Stimulated activated naive B cell treated with anti-CD40 and anti-IgM and Interleukin-4, amounts not matched to agents 10 μg/mL and 1 μg/mL and 100 μg/mL, for 72 hours (primary cell): ENCODE measurements at regions not wholly inside any gene's neighbourhood (a gene's known extent, or its start where the extent isn't known, plus 50 kb on each side); places are given as distances from the start of the nearest gene placed in this dataset.
"Not testable (repeated sequence)": the region's sequence is repeated elsewhere in the genome, so short reads cannot be mapped to it uniquely, and the experiment has no call there.

ENCODE experiments used
- ATAC-seq, 2 donors: fragments of 150-1000 bp; cut with Tn5 transposase; replicated peaks; 2 replicates each; pipeline ENCODE4 v1.10.0; 2021; ENCODE audit warnings: moderate library complexity in 1 of 2
- DNase-seq: peaks from one replicate; pipeline ENCODE4 v3.0.0; 2021
- H3K27ac Mint-ChIP-seq: one replicate; pipeline ENCODE4 v1.8.0; 2022; ENCODE audit warnings: mild to moderate bottlenecking, mixed read lengths
- H3K27me3 Mint-ChIP-seq, 2 donors: one replicate each; pipeline ENCODE4 v1.8.0; 2022; ENCODE audit warnings: mixed read lengths in 2 of 2
- H3K36me3 Mint-ChIP-seq, 2 donors: one replicate each; pipeline ENCODE4 v1.8.0; 2022; ENCODE audit warnings: mixed read lengths in 2 of 2, mild to moderate bottlenecking in 1 of 2
- H3K4me1 Mint-ChIP-seq, 2 donors: one replicate each; pipeline ENCODE4 v1.8.0; 2022; ENCODE audit warnings: mixed read lengths in 2 of 2, mild to moderate bottlenecking in 1 of 2
- H3K4me3 Mint-ChIP-seq, 2 donors: one replicate each; pipeline ENCODE4 v1.8.0; 2022; ENCODE audit warnings: mild to moderate bottlenecking in 2 of 2, mixed read lengths in 2 of 2, moderate library complexity in 1 of 2
- H3K9me3 Mint-ChIP-seq, 2 donors: one replicate each; pipeline ENCODE4 v1.8.0; 2022; ENCODE audit warnings: mixed read lengths in 2 of 2, mild to moderate bottlenecking in 1 of 2

DNA sequence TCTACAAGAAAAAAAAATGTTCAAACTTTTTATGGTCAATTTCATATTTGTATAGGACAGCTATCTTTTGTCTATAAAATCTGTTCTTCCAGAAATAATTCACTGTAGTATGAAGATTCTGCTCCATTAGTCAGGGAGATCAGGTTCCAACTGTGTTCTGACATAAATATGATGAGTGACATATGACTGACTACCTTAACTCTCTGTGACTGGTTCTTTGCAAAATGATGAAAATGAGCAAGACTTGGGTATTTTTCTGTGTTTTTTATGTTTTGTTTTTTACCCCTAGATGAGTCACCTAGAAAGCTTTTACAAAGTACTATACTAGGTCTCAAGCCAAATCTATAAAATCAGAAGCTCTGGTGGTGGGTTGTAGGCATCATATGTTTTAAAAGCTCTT, 229.6 kb downstream of the MMUT start:
- Mint-ChIP-seq H3K36me3 (no peaks in the 10 kb centered on the region), H3K4me1 (no peaks in the 10 kb centered on the region), H3K27me3 (no peaks in the 10 kb centered on the region), H3K4me3 (no peak overlapping the region), H3K9me3 (peaks cover 13 to 15% of the 10 kb centered on the region in 2 donors), H3K27ac (no peak overlapping the region)
- no peak for DNase-seq
- ATAC-seq, result no peak

DNA sequence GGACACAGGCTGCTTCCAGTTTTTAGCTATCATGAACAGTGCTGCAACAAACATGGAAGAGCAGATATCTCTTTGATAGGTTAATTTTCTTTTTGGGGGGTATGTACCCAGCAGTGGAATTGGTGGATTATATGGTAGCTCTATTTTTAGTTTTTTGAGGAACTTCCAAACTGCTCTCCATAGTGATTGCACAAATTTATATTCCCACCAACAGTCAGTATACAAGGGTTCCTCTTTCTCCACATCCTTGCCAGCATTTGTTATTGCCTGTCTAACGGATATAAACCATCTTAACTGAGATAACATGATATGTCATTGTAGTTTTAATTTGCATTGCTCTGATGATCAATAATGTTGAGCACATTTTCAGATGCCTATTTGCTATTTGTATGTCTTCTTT, 237.6 kb downstream of the MMUT start:
- no peak for DNase-seq
- Mint-ChIP-seq H3K36me3 (no peaks in the 10 kb centered on the region), H3K27me3 (no peaks in the 10 kb centered on the region), H3K4me1 (no peaks in the 10 kb centered on the region), H3K9me3 (peaks cover 10 to 12% of the 10 kb centered on the region in 2 donors), H3K27ac (no peak overlapping the region), H3K4me3 (no peak overlapping the region)
- ATAC-seq, result no peak

DNA sequence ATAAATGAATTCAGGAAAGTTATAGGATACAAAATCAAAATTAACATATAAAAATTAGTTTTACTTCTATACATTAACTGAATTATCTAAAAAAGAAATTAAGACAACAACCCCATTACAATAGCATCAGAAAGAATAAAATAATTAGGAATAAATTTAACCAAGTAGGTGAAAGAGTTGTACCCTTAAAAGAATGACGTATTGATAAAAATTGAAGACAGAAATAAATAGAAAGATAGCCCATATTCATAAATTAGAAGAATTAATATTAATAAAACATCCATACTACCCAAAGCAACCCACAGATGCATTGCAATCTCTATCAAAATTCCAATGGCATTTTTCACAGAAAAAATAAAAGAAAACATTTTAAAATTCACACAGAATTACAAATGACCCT, 242.8 kb downstream of the MMUT start:
- H3K4me1 Mint-ChIP-seq, result no peaks in the 10 kb centered on the region
- no peak overlapping the region for H3K4me3 Mint-ChIP-seq
- H3K36me3 Mint-ChIP-seq, result no peaks in the 10 kb centered on the region
- DNase-seq, result no peak
- no peak overlapping the region for H3K27ac Mint-ChIP-seq
- no peak for ATAC-seq
- H3K9me3 Mint-ChIP-seq, result peaks cover 8 to 22% of the 10 kb centered on the region in 2 donors
- no peaks in the 10 kb centered on the region for H3K27me3 Mint-ChIP-seq

DNA sequence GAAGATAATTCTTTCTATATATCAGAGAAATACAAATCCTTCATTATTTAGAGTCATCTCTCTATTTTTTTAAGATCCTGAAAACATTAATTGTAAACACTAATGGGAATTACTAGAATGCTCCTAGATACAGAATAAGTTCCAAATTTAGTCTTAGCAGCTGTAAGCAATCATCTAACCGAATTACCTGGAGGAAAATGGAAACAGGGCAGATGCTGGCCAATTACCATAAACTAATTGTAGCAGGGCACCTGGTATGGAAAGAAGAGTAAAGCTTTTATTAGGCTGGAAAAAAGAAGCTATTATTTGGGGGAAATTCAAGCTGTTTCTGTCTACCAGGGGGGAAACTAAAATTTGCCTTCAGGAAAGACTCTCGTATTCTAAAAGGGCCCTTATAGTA, 257.5 kb downstream of the MMUT start:
- Mint-ChIP-seq H3K4me3 (no peak overlapping the region), H3K27me3 (no peaks in the 10 kb centered on the region), H3K4me1 (no peaks in the 10 kb centered on the region), H3K27ac (no peak overlapping the region), H3K36me3 (no peaks in the 10 kb centered on the region), H3K9me3 (peaks cover 11 to 14% of the 10 kb centered on the region in 2 donors)
- DNase-seq, result no peak
- ATAC-seq, result no peak

DNA sequence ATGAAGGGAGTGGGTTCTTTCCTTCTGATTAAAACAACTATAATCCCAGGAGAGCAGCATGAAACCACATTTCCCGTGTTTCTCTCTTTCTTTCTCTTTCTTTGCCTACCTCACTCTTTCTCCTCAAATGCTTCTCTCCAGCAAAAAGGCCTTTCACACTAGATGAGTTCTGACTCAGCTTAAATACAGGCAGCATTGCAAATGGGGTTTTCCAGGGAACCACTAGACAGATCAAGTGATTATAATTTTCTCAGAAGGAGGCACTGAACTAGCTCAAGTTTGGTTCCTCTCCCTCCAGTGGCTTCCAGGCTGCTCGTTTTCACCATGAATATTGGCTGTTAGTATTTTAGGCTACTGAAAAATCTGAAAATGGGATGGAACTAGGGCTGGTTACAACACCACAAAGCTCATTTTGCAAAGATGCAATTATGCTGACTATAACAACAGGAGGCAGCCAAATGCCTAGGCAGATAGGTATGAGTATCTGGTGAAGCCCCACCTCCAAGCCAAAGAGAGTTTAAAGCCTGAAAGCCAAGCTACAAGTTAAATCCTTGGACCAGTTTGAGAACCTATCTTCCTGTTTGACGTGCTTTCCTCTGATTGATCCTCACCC, 260.0 kb downstream of the MMUT start:
- DNase-seq (no peak), ATAC-seq (no peak)
- Mint-ChIP-seq H3K27me3 (no peaks in the 10 kb centered on the region), H3K9me3 (peaks cover 15 to 16% of the 10 kb centered on the region in 2 donors), H3K27ac (no peak overlapping the region), H3K36me3 (no peaks in the 10 kb centered on the region), H3K4me3 (no peak overlapping the region), H3K4me1 (no peaks in the 10 kb centered on the region)

DNA sequence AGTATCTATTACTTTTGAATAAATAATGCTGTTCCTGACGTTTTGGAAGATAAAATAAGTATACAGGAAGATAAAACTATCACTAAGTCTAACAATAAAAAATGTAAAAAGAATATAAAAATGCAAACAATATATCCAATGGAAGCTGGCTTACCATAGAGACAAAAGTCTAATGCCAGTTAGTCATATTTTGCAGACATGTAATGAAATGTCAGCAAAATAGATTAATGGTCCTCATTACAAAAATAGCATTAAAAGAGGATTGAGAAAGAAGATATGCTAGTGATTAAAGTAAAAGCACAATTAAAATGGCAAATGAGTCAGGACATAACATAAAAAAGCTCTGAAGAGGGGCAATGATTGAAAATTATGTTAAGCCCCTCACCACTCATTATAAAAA, 265.0 kb downstream of the MMUT start:
- H3K36me3 Mint-ChIP-seq, result no peaks in the 10 kb centered on the region
- H3K27me3 Mint-ChIP-seq, result no peaks in the 10 kb centered on the region
- no peaks in the 10 kb centered on the region for H3K4me1 Mint-ChIP-seq
- ATAC-seq, result no peak
- no peak for DNase-seq
- no peak overlapping the region for H3K4me3 Mint-ChIP-seq
- H3K9me3 Mint-ChIP-seq, result peaks cover 3 to 13% of the 10 kb centered on the region in 2 donors
- no peak overlapping the region for H3K27ac Mint-ChIP-seq

DNA sequence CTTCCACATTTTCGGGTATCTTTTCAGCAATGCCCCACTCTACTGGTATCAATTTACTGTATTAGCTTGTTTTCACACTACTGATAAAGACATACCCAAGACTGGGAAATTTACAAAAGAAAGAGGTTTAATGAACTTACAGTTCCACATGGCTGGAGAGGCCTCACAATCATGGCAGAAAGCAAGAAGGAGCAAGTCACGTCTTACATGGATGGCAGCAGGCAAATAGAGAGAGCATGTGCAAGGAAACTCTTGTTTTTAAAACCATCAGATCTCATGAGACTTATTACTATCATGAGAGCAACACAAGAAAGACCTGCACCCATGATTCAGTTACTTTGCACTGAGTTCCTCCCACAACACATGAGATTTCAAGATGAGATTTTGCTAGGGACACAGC, 300.7 kb downstream of the MMUT start:
- not testable (repeated sequence) for H3K4me3 Mint-ChIP-seq, H3K27ac Mint-ChIP-seq, DNase-seq, H3K36me3 Mint-ChIP-seq, H3K27me3 Mint-ChIP-seq, ATAC-seq, H3K4me1 Mint-ChIP-seq
- peaks cover 13% of the 10 kb centered on the region in 2 donors for H3K9me3 Mint-ChIP-seq

DNA sequence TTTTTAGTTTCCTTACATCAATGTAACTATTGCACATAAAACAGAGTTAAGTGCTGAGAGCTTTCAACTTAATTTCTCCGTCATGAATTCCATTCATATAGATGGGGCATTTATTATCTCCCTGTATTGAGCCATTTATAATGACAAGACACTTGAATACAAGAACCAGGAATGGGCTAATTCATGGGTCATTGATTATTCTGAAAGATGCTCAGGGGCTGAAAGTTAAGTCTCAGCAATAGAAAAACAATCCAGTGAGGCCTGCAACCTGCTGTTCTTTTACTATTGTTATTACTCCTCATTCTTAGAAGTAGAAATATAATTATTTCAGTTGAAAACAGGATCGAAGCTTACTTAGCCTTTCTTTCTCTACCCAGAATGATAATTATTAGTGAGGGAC, 307.7 kb downstream of the MMUT start:
- ATAC-seq (no peak), DNase-seq (no peak)
- no peaks in the 10 kb centered on the region for H3K36me3 Mint-ChIP-seq
- H3K27ac Mint-ChIP-seq, result no peak overlapping the region
- no peaks in the 10 kb centered on the region for H3K4me1 Mint-ChIP-seq
- no peak overlapping the region for H3K4me3 Mint-ChIP-seq
- H3K27me3 Mint-ChIP-seq, result no peaks in the 10 kb centered on the region
- H3K9me3 Mint-ChIP-seq, result peaks cover 2 to 9% of the 10 kb centered on the region in 2 donors

DNA sequence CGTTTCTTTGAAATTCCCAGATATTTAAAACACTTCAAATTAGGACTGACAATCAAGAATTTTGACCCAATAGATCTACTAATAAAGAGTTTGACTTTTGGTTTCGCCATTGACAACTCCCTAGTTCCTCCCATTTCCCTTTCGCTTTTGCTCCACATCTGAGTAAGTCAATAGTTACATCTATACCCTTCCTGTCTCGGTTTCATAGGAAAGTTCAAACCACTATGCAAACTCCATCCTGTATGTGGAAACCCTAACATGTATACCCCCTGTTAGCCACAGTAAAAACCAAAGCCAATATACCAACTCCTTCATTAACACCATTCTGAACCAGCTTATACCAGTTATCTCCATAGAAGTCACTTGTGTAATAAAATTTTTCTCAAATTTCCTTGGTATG, 311.1 kb downstream of the MMUT start:
- Mint-ChIP-seq H3K4me1 (no peaks in the 10 kb centered on the region), H3K4me3 (no peak overlapping the region), H3K9me3 (peaks cover 7 to 21% of the 10 kb centered on the region in 2 donors), H3K27ac (no peak overlapping the region), H3K27me3 (no peaks in the 10 kb centered on the region), H3K36me3 (no peaks in the 10 kb centered on the region)
- ATAC-seq (no peak), DNase-seq (no peak)

DNA sequence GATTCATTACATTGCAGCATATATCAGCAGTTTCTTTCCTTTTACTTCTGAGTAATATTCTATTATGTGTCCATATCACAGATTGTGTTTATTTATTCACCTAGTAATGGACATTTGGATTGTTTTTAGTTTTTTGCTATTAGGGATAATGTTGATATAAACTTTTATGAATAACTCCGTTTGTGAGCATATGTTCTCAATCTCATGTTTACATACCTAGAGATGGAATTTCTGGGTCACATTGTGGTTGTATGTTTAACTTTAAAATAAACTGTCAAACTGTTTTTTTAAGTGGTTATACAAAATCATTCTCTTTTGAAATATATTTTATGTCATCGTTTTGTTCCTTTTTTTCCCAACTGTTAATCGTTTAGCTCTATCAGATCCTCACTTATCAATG, 311.6 kb downstream of the MMUT start:
- H3K36me3 Mint-ChIP-seq, result no peaks in the 10 kb centered on the region
- no peak for ATAC-seq
- peaks cover 11 to 25% of the 10 kb centered on the region in 2 donors for H3K9me3 Mint-ChIP-seq
- H3K27ac Mint-ChIP-seq, result no peak overlapping the region
- H3K27me3 Mint-ChIP-seq, result no peaks in the 10 kb centered on the region
- H3K4me1 Mint-ChIP-seq, result no peaks in the 10 kb centered on the region
- DNase-seq, result no peak
- H3K4me3 Mint-ChIP-seq, result no peak overlapping the region

DNA sequence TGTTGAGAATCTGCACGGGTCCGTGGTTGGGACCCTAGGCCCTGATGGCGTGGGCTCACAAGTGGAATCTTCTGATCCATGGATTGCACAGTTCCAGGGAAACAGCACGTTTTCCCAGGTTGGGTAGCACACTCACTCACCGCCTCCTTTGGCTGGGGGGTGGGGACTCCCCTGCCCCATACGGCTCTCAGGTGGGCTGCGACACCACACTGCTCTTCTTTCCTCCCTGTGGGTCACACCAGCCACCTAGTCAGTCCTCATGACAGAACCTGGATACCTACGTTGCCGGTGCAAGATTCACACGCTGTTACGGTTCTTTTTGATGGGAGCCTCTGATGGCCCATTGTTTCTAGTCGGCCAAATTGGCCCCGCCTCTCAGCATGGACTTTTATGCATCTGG, 312.0 kb downstream of the MMUT start:
- Mint-ChIP-seq H3K27me3 (no peaks in the 10 kb centered on the region), H3K9me3 (peaks cover 13 to 28% of the 10 kb centered on the region in 2 donors), H3K4me3 (no peak overlapping the region), H3K36me3 (no peaks in the 10 kb centered on the region), H3K4me1 (no peaks in the 10 kb centered on the region), H3K27ac (no peak overlapping the region)
- no peak for DNase-seq
- ATAC-seq, result no peak

DNA sequence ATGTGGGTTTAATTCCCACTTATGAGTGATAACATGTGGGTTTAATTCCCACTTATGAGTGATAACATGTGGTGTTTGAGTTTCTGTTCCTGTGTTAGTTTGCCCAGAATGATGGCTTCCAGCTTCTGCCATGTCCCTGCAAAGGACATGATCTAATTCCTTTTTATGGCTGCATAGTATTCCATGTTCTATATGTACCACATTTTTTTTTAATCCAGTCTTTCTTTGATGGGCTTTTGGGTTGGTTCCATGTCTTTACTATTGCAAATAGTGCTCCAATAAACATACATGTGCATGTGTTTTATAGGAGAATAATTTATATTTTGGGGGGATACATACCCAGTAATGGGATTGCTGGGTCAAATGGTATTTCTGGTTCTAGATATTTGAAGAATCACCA, 317.8 kb downstream of the MMUT start:
- no peaks in the 10 kb centered on the region for H3K4me1 Mint-ChIP-seq
- no peaks in the 10 kb centered on the region for H3K27me3 Mint-ChIP-seq
- H3K4me3 Mint-ChIP-seq, result no peak overlapping the region
- H3K9me3 Mint-ChIP-seq, result peaks cover 14 to 37% of the 10 kb centered on the region in 2 donors
- ATAC-seq, result no peak
- DNase-seq, result no peak
- no peak overlapping the region for H3K27ac Mint-ChIP-seq
- no peaks in the 10 kb centered on the region for H3K36me3 Mint-ChIP-seq

DNA sequence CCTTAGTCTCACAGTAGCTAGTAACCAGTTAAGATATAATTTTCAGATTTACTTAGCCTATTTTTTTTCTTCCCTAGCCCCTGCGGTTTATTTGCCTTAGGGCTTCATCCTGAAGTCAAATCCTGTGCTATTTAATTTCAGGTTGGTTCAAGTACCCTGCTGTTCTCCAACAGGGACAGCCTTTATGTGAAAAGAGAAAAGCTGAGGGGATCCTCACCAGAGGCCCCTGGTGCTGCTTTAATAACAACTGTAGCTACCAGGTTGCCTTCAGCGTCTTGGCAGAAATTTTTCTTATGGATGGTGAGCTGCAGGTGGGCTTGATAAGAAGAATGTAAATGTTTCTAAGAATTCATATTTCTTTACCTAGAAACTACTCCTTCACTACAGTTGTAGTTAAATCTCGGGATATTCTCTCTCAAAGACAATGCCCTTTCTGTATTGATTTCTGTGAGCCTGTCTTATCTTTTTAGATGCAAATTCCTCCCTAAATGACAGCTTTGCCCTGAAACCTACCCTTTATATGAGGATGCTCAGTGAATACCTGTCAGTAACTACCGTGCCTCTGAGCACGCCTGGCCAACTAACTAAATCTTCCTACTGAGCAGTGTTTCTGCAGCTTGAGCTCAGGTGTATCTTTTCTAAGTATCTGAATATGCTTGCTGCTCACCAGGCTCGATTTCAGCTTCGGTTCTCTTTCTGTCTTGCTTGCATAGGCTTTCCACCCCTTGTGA, 320.5 kb downstream of the MMUT start:
- no peak for DNase-seq
- no peaks in the 10 kb centered on the region for H3K36me3 Mint-ChIP-seq
- ATAC-seq, result no peak
- peaks cover 10 to 25% of the 10 kb centered on the region in 2 donors for H3K9me3 Mint-ChIP-seq
- H3K4me1 Mint-ChIP-seq, result no peaks in the 10 kb centered on the region
- H3K4me3 Mint-ChIP-seq, result no peak overlapping the region
- H3K27ac Mint-ChIP-seq, result no peak overlapping the region
- H3K27me3 Mint-ChIP-seq, result no peaks in the 10 kb centered on the region

DNA sequence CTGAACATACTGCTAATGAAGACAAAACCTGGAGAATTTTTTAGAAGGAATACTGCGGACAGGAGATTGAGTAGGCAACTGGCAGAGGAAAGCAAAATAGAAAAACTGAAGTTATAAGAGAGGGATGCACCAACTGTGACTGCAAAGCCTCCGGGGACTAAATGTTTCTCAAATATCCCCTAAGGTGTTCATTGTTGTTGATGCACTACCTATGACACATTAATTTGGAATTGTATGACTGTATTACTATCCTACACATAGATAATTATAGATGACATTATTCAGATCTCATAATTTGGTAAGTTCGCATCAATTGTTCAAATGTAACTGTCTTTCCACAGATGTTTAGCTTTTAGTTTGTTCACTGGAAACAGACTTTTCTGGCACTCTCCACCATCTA, 341.1 kb downstream of the MMUT start:
- ATAC-seq, result no peak
- Mint-ChIP-seq H3K27me3 (no peaks in the 10 kb centered on the region), H3K4me3 (no peak overlapping the region), H3K36me3 (no peaks in the 10 kb centered on the region), H3K4me1 (no peaks in the 10 kb centered on the region), H3K9me3 (peaks cover 0 to 11% of the 10 kb centered on the region in 2 donors), H3K27ac (no peak overlapping the region)
- DNase-seq, result no peak

DNA sequence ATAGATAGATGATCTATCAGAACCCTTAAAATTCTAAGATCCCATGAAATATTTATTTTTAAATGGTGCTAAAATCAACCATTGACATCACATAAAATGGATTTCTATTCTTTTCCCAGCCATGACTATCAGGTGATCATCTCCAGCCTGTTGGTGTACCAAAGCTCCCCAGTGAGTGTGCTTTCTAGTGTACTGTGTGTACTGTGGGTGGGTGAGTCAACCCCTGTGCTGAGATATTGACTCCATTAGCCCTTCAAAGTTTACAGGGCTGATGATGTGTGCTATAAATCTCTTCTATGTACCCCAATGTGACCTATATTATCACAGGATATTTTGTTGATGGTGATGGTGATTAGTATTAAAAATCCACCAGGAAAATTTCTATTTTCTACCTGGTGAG, 344.6 kb downstream of the MMUT start:
- no peak for DNase-seq
- H3K27ac Mint-ChIP-seq, result no peak overlapping the region
- no peaks in the 10 kb centered on the region for H3K4me1 Mint-ChIP-seq
- peaks cover 0 to 8% of the 10 kb centered on the region in 2 donors for H3K9me3 Mint-ChIP-seq
- H3K4me3 Mint-ChIP-seq, result no peak overlapping the region
- H3K36me3 Mint-ChIP-seq, result no peaks in the 10 kb centered on the region
- ATAC-seq, result no peak
- no peaks in the 10 kb centered on the region for H3K27me3 Mint-ChIP-seq
